Keratinocyte (primary cell): ENCODE measurements at regions not wholly inside any gene's neighbourhood (a gene's known extent, or its start where the extent isn't known, plus 50 kb on each side); places are given as distances from the start of the nearest gene placed in this dataset.

ENCODE experiments used
- CTCF ChIP-seq, 3 experiments: IDR thresholded peaks in 1 of 3; conservative IDR thresholded peaks in 1 of 3; optimal IDR thresholded peaks in 1 of 3; 2 replicates in 2 of 3; 3 replicates in 1 of 3; pipeline versions ENCODE3 to v1.5.1; 2011; ENCODE audit warnings: low read length in 3 of 3, mild to moderate bottlenecking in 3 of 3, moderate library complexity in 2 of 3, control low read depth in 1 of 3, inconsistent platforms in 1 of 3; ENCODE audit not compliant: insufficient read depth in 2 of 3; ENCODE audit errors: extremely low read depth in 1 of 3
- EZH2 ChIP-seq: IDR thresholded peaks from one replicate; pipeline ENCODE4 v1.6.1; 2012; ENCODE audit warnings: inconsistent platforms, mild to moderate bottlenecking, low read length, moderate library complexity

- TF ChIP-seq CTCF (optimal IDR thresholded peaks at IDR 0.05 in 1 of 3, IDR thresholded peaks at IDR 0.05 in 1 of 3, conservative IDR thresholded peaks at IDR 0.05 in 1 of 3; ENCODE audit: extremely low read depth in 1 of 3, insufficient read depth in 2 of 3, low read length in 3 of 3) (no peak), EZH2 (no peak)
Observed at GRCh38 chr6:71582820-71583219, 294.2 kb downstream of the OGFRL1 start.
